Endothelial cell of umbilical vein (primary cell): ENCODE measurements at regions not wholly inside any gene's neighbourhood (a gene's known extent, or its start where the extent isn't known, plus 50 kb on each side); places are given as distances from the start of the nearest gene placed in this dataset.

Experiments
- BruUV-seq: library from RNA; stranded (reverse); fragments of 400-500 nt; replicated peaks from 2 replicates; lab custom pipeline; 2021; lab: Mats Ljungman, UMichigan
- CTCF ChIA-PET: fragments of 300-600, 350-600 bp; sonication (Branson Sonifier 250); formaldehyde crosslinking; loops from one replicate; lab custom pipeline; 2021; ENCODE audit warnings: antibody characterized with exemption, inconsistent platforms; lab: Charles Lee
- POLR2A ChIA-PET: fragments of 300-600, 350-600 bp; sonication (Branson Sonifier 250); formaldehyde crosslinking; loops from one replicate; lab custom pipeline; 2021; ENCODE audit warnings: antibody characterized with exemption, inconsistent platforms; lab: Charles Lee
- DNase-seq: peaks from one replicate; pipeline ENCODE4 v3.0.0-alpha.2; 2011; ENCODE audit warnings: low read depth, low spot score
- FAIRE-seq: peaks from 2 replicates; lab custom pipeline; 2011; peaks lifted over from hg19 to GRCh38; lab: Jason Lieb, UNC
- H2AFZ ChIP-seq: 2 replicates; pipeline ENCODE4 v1.6.0; 2012; ENCODE audit warnings: low read depth, low read length, control low read depth, inconsistent platforms
- H3K27ac ChIP-seq: 2 replicates; pipeline ENCODE4 v1.5.1; 2011; ENCODE audit warnings: low read depth, mild to moderate bottlenecking, control low read depth, low read length, moderate library complexity; ENCODE audit not compliant: insufficient read depth
- H3K27me3 ChIP-seq, 2 experiments: 2 replicates each; pipeline versions ENCODE4 v1.6.0 to v1.6.1; 2011; ENCODE audit warnings: low read length in 2 of 2, mixed read lengths in 1 of 2; ENCODE audit not compliant: control insufficient read depth in 2 of 2, insufficient read depth in 2 of 2
- H3K36me3 ChIP-seq, 2 experiments: 2 replicates in 1 of 2; 3 replicates in 1 of 2; pipeline ENCODE4 v1.5.1; 2011; ENCODE audit warnings: low read length in 2 of 2, mild to moderate bottlenecking in 1 of 2, moderate library complexity in 1 of 2; ENCODE audit not compliant: control insufficient read depth in 2 of 2, insufficient read depth in 2 of 2; ENCODE audit errors: extremely low read depth in 1 of 2
- H3K4me1 ChIP-seq: 3 replicates; pipeline ENCODE4 v1.5.1; 2011; ENCODE audit warnings: mild to moderate bottlenecking, low read length; ENCODE audit not compliant: control insufficient read depth, insufficient read depth; ENCODE audit errors: extremely low read depth
- H3K4me2 ChIP-seq: 2 replicates; pipeline ENCODE4 v1.6.1; 2011; ENCODE audit warnings: low read length, control low read depth, mixed read lengths; ENCODE audit not compliant: insufficient read depth
- H3K4me3 ChIP-seq, 3 experiments: fragments of 200-600 bp in 1 of 3; sonication (generic), shearing (Covaris generic) in 1 of 3; replicated peaks in 1 of 3; 2 replicates each; pipeline ENCODE4 v1.5.1; 2011 to 2016; ENCODE audit warnings: control low read depth in 3 of 3, low read length in 3 of 3, mild to moderate bottlenecking in 2 of 3, inconsistent platforms in 1 of 3, low read depth in 1 of 3, moderate library complexity in 1 of 3; ENCODE audit not compliant: insufficient read depth in 1 of 3
- H3K79me2 ChIP-seq: 2 replicates; pipeline ENCODE4 v1.6.0; 2012; ENCODE audit warnings: low read length, inconsistent platforms; ENCODE audit not compliant: control insufficient read depth, insufficient read depth
- H3K9ac ChIP-seq: replicated peaks from 2 replicates; pipeline ENCODE3; 2011; ENCODE audit warnings: low read length, control low read depth; ENCODE audit not compliant: insufficient read depth; ENCODE audit errors: extremely low read depth
- H3K9me1 ChIP-seq: replicated peaks from 3 replicates; pipeline ENCODE4 v1.6.0; 2011; ENCODE audit warnings: mild to moderate bottlenecking, low read length; ENCODE audit not compliant: control insufficient read depth, insufficient read depth; ENCODE audit errors: extremely low read depth
- H3K9me3 ChIP-seq: replicated peaks from 2 replicates; pipeline ENCODE4 v1.5.1; 2012; ENCODE audit warnings: low read length, inconsistent platforms; ENCODE audit not compliant: control insufficient read depth, insufficient read depth
- H4K20me1 ChIP-seq: replicated peaks from 2 replicates; pipeline ENCODE3; 2011; ENCODE audit warnings: mild to moderate bottlenecking, low read length; ENCODE audit not compliant: control insufficient read depth, insufficient read depth; ENCODE audit errors: extremely low read depth
- EZH2 ChIP-seq: IDR thresholded peaks from 2 replicates; pipeline ENCODE4 v1.6.1; 2012; ENCODE audit warnings: borderline replicate concordance, low read depth, mild to moderate bottlenecking, moderate library complexity, low read length, inconsistent platforms; ENCODE audit not compliant: severe bottlenecking
- FOS ChIP-seq: IDR thresholded peaks from 2 replicates; pipeline ENCODE4 v1.6.1; 2011; ENCODE audit warnings: mild to moderate bottlenecking, low read length, moderate library complexity, borderline replicate concordance; ENCODE audit not compliant: insufficient read depth
- GATA2 ChIP-seq: IDR thresholded peaks from 2 replicates; pipeline ENCODE4 v1.7.0; 2011; ENCODE audit warnings: low read depth, mild to moderate bottlenecking, moderate library complexity, mixed read lengths, low read length; ENCODE audit not compliant: insufficient read length, insufficient read depth
- JUN ChIP-seq: IDR thresholded peaks from 2 replicates; pipeline ENCODE4 v1.6.1; 2011; ENCODE audit warnings: borderline replicate concordance, low read depth; ENCODE audit not compliant: insufficient read length, insufficient read depth
- MYC ChIP-seq: IDR thresholded peaks from one replicate; pipeline ENCODE4 v1.6.1; 2011; ENCODE audit warnings: mild to moderate bottlenecking, low read depth, low read length
- POLR2A ChIP-seq: IDR thresholded peaks from 2 replicates; pipeline ENCODE4 v1.6.1; 2012; ENCODE audit warnings: low read depth, mild to moderate bottlenecking, control low read depth, low read length
- POLR2AphosphoS5 ChIP-seq: IDR thresholded peaks from 2 replicates; pipeline ENCODE4 v1.6.1; 2012; ENCODE audit warnings: low read depth, mild to moderate bottlenecking, control low read depth, low read length, moderate library complexity; ENCODE audit not compliant: insufficient read depth
- dilution Hi-C: fragments of 300-500 bp; cut with MboI; formaldehyde crosslinking; loops from one replicate; pipeline ENCODE4 v1.15.0; 2019; ENCODE audit warnings: low sequenced_read_pairs; ENCODE audit not compliant: extremely low pct_ligation_motif_present
- intact Hi-C: fragments of 100-400 bp; cut with micrococcal nuclease; formaldehyde crosslinking; loops from one replicate; pipeline ENCODE4 v1.10.0; 2022
- TF ChIP-seq, protein P1 (sequence below): IDR thresholded peaks from 2 replicates; pipeline ENCODE4 v1.6.1; 2011; ENCODE audit not compliant: insufficient read depth, insufficient read length
- TF ChIP-seq, protein P2 (sequence below), 2 donors: IDR thresholded peaks; 1 replicate in 1 of 2; 2 replicates in 1 of 2; pipeline ENCODE4 v1.5.1; 2011; ENCODE audit warnings: low read length in 2 of 2, mild to moderate bottlenecking in 2 of 2, moderate library complexity in 2 of 2, control low read depth in 1 of 2, inconsistent platforms in 1 of 2, low read depth in 1 of 2; ENCODE audit not compliant: insufficient read depth in 1 of 2; ENCODE audit errors: extremely low read depth in 1 of 2

DNA sequence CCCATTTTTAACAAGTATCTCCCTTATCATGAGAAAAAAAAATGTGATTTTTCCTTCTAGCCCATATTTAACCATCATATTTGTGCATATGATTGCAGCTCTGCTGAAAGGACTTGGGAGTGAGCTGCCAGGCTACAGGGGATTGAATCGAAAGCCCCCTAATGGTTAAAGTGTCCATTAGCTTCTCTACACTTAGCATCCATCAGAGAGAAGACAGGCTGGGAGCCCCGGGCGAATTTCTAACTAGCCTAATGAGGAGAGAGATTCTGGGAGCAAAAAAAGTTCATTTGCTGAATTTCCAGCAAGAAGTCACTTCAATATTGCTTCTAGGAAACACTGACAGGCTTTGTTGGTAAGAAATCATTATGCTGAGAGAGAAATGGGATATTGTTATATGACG is 848.8 kb downstream of the TDRD15 start:
- Histone ChIP-seq H3K79me2 (no peaks in the 10 kb centered on the region), H2AFZ (no peak overlapping the region), H3K27ac (no peak overlapping the region), H3K9me1 (no peaks in the 10 kb centered on the region), H3K27me3 (no peaks in the 10 kb centered on the region), H3K4me2 (no peak overlapping the region), H3K4me3 (no peak overlapping the region), H3K9ac (no peak overlapping the region), H3K9me3 (no peaks in the 10 kb centered on the region), H4K20me1 (no peaks in the 10 kb centered on the region), H3K4me1 (no peaks in the 10 kb centered on the region), H3K36me3 (no peaks in the 10 kb centered on the region)
- DNase-seq (no peak), FAIRE-seq (no peak)
- ChIA-PET CTCF (no interaction called here), POLR2A (no interaction called here)
- intact Hi-C loops (no loop called here), dilution Hi-C loops (no loop called here)
- BruUV-seq, result no TSS peak
- TF ChIP-seq, protein P1, sequence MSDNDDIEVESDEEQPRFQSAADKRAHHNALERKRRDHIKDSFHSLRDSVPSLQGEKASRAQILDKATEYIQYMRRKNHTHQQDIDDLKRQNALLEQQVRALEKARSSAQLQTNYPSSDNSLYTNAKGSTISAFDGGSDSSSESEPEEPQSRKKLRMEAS, result no peak
- TF ChIP-seq, protein P2, sequence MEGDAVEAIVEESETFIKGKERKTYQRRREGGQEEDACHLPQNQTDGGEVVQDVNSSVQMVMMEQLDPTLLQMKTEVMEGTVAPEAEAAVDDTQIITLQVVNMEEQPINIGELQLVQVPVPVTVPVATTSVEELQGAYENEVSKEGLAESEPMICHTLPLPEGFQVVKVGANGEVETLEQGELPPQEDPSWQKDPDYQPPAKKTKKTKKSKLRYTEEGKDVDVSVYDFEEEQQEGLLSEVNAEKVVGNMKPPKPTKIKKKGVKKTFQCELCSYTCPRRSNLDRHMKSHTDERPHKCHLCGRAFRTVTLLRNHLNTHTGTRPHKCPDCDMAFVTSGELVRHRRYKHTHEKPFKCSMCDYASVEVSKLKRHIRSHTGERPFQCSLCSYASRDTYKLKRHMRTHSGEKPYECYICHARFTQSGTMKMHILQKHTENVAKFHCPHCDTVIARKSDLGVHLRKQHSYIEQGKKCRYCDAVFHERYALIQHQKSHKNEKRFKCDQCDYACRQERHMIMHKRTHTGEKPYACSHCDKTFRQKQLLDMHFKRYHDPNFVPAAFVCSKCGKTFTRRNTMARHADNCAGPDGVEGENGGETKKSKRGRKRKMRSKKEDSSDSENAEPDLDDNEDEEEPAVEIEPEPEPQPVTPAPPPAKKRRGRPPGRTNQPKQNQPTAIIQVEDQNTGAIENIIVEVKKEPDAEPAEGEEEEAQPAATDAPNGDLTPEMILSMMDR (IDR thresholded peaks at IDR 0.05; ENCODE audit: extremely low read depth in 1 of 2, insufficient read depth in 1 of 2, low read depth in 1 of 2, low read length in 2 of 2), result no peak
- TF ChIP-seq MYC (no peak), GATA2 (no peak), EZH2 (no peak), FOS (no peak), JUN (no peak), POLR2AphosphoS5 (no peak), POLR2A (no peak)
